Ovary (tissue), 7 donors: ENCODE measurements at regions not wholly inside any gene's neighbourhood (a gene's known extent, or its start where the extent isn't known, plus 50 kb on each side); places are given as distances from the start of the nearest gene placed in this dataset.

Experiments
- DNase-seq, 5 donors: peaks; one replicate each; pipeline ENCODE4 v3.0.0-alpha.2; 2019 to 2020
- H3K27ac ChIP-seq, 2 donors: fragments of 200-600 bp; one replicate each; pipeline versions ENCODE4 v1.5.1 to v1.8.0; 2019 to 2022
- H3K27me3 ChIP-seq: fragments of 200-600 bp; one replicate; pipeline ENCODE4 v1.8.0; 2022
- H3K36me3 ChIP-seq: fragments of 200-600 bp; sonication (generic); one replicate; pipeline ENCODE4 v1.5.1; 2019
- H3K4me1 ChIP-seq: one replicate; pipeline ENCODE4 v1.8.1; 2013; ENCODE audit warnings: mild to moderate bottlenecking, moderate library complexity; ENCODE audit not compliant: insufficient read depth
- H3K4me3 ChIP-seq: fragments of 200-600 bp; sonication (generic); one replicate; pipeline ENCODE4 v1.5.1; 2017
- H3K9me3 ChIP-seq, 2 donors: fragments of 200-600 bp in 1 of 2; sonication (generic) in 1 of 2; one replicate each; pipeline versions ENCODE4 v1.5.1 to v1.8.1; 2013 to 2019; ENCODE audit warnings: mild to moderate bottlenecking in 1 of 2, moderate library complexity in 1 of 2
- CTCF ChIP-seq, 3 donors: fragments of 450-650 bp in 2 of 3; fragments of 200-600 bp in 1 of 3; IDR thresholded peaks; one replicate each; pipeline versions ENCODE4 v1.5.1 to v1.8.0; 2016 to 2022; ENCODE audit warnings: antibody characterized with exemption in 3 of 3, mild to moderate bottlenecking in 1 of 3
- EP300 ChIP-seq: sonication (generic); formaldehyde crosslinking; IDR thresholded peaks from one replicate; pipeline ENCODE4 v1.6.1; 2017; ENCODE audit warnings: antibody characterized with exemption
- POLR2A ChIP-seq: fragments of 450-650 bp; IDR thresholded peaks from one replicate; pipeline ENCODE4 v1.6.1; 2017; ENCODE audit warnings: antibody characterized with exemption, mild to moderate bottlenecking, moderate library complexity
- WGBS, 3 donors: extraction: QIAGEN DNeasy Blood & Tissue Kit in 1 of 3; methylation state at CpG; one replicate each; pipeline versions ENCODE4 v1.1.5 to v1.1.7; 2013 to 2017; 5-methylcytosine and 5-hydroxymethylcytosine counted together
- intact Hi-C, 4 donors: fragments of 100-400 bp; cut with DNase I; formaldehyde crosslinking; loops; one replicate each; pipeline versions ENCODE4 v1.11.0 to v1.15.1; 2022 to 2023
- donor health status: DM: no; HTN: no; CAD: no; lungs with moderate emphysema.
- donor health status: DM: no; HTN: no; CAD: no.
- donor health status: Bipolar disorder and iron deficiency.
- donor health status: DM: no; HTN: no; CAD: no.
- donor health status: DM: yes; HTN: yes; CAD: no.

- H3K27me3 ChIP-seq, result no peaks in the 10 kb centered on the region
Observed at GRCh38 chr19:30824809-30825208, 452.6 kb downstream of the ZNF536 start.

GRCh38 chr19:30817965-30818567 is 445.9 kb downstream of the ZNF536 start:
- Histone ChIP-seq H3K27ac (no peak overlapping the region), H3K27me3 (no peaks in the 10 kb centered on the region)
- no peak for TF ChIP-seq EP300
- no peak for TF ChIP-seq CTCF (IDR thresholded peaks at IDR 0.05)
- no peak for TF ChIP-seq POLR2A

More at GRCh38 chr19:30824809-30825208, 452.6 kb downstream of the ZNF536 start:
- TF ChIP-seq EP300, result no peak
- TF ChIP-seq POLR2A, result no peak
- TF ChIP-seq CTCF (IDR thresholded peaks at IDR 0.05), result no peak
- no peaks in the 10 kb centered on the region for H3K9me3 ChIP-seq
- no peak for DNase-seq
- no peak overlapping the region for H3K27ac ChIP-seq
- no peaks in the 10 kb centered on the region for H3K4me1 ChIP-seq
- intact Hi-C loops, result no loop called here
- H3K36me3 ChIP-seq, result no peaks in the 10 kb centered on the region
- 92 to 98% (median 93%) methylated on average over 2 of the region's 2 CpGs for WGBS, 3 donors
- no peak overlapping the region for H3K4me3 ChIP-seq

GRCh38 chr19:30817197-30817596 is 445.0 kb downstream of the ZNF536 start:
- intact Hi-C loops, result no loop called here
- 50 to 55% (median 52%) methylated on average over 12 of the region's 12 CpGs for WGBS, 3 donors
- no peak for DNase-seq

More at GRCh38 chr19:30817965-30818567, 445.9 kb downstream of the ZNF536 start:
- DNase-seq, result no peak
- intact Hi-C loops, result no loop called here
- WGBS, 3 donors, result 89 to 92% (median 91%) methylated on average over 3 of the region's 3 CpGs
- no peaks in the 10 kb centered on the region for H3K4me1 ChIP-seq
- H3K9me3 ChIP-seq, result no peaks in the 10 kb centered on the region
- no peaks in the 10 kb centered on the region for H3K36me3 ChIP-seq
- no peak overlapping the region for H3K4me3 ChIP-seq

GRCh38 chr19:30815889-30816580 is 443.9 kb downstream of the ZNF536 start:
- no peak overlapping the region for H3K27ac ChIP-seq

More at GRCh38 chr19:30817197-30817596, 445.0 kb downstream of the ZNF536 start:
- H3K4me1 ChIP-seq, result no peaks in the 10 kb centered on the region
- TF ChIP-seq POLR2A, result no peak
- no peak for TF ChIP-seq CTCF (IDR thresholded peaks at IDR 0.05)
- no peak for TF ChIP-seq EP300
- no peaks in the 10 kb centered on the region for H3K9me3 ChIP-seq
- H3K36me3 ChIP-seq, result no peaks in the 10 kb centered on the region
- no peaks in the 10 kb centered on the region for H3K27me3 ChIP-seq
- no peak overlapping the region for H3K27ac ChIP-seq
- H3K4me3 ChIP-seq, result no peak overlapping the region

More at GRCh38 chr19:30815889-30816580, 443.9 kb downstream of the ZNF536 start:
- Histone ChIP-seq H3K4me3 (no peak overlapping the region), H3K9me3 (no peaks in the 10 kb centered on the region), H3K36me3 (no peaks in the 10 kb centered on the region), H3K27me3 (no peaks in the 10 kb centered on the region), H3K4me1 (no peaks in the 10 kb centered on the region)
- DNase-seq, result no peak
- intact Hi-C loops, result no loop called here
- TF ChIP-seq POLR2A, result no peak
- TF ChIP-seq EP300, result no peak
- no peak for TF ChIP-seq CTCF (IDR thresholded peaks at IDR 0.05)
